Pancreas (tissue), 10 donors: ENCODE measurements at regions not wholly inside any gene's neighbourhood (a gene's known extent, or its start where the extent isn't known, plus 50 kb on each side); places are given as distances from the start of the nearest gene placed in this dataset.

Experiments used
- ATAC-seq, 4 donors: fragments of 200-7000 bp; cut with Tn5 transposase; one replicate each; pipeline versions ENCODE4 v1.8.0 to v1.9.1; 2020; ENCODE audit warnings: mild to moderate bottlenecking in 4 of 4, moderate library complexity in 4 of 4
- DNase-seq, 6 donors: peaks; one replicate each; pipeline ENCODE4 v3.0.0-alpha.2; 2020
- FAIRE-seq: peaks from 2 replicates; lab custom pipeline; 2012; peaks lifted over from hg19 to GRCh38; lab: Jason Lieb, UNC
- H3K27ac ChIP-seq, 4 donors: fragments of 200-600 bp; sonication (generic); 1 replicate in 3 of 4; 2 replicates in 1 of 4; pipeline versions ENCODE4 v1.5.0 to v1.8.0; 2020
- H3K27me3 ChIP-seq, 4 donors: fragments of 200-600 bp; one replicate each; pipeline ENCODE4 v1.8.0; 2021
- H3K36me3 ChIP-seq, 3 donors: fragments of 200-600 bp; sonication (generic) in 1 of 3; one replicate each; pipeline versions ENCODE4 v1.5.0 to v1.8.0; 2020 to 2021
- H3K4me1 ChIP-seq, 3 donors: fragments of 200-600 bp; one replicate each; pipeline ENCODE4 v1.8.0; 2021
- H3K4me3 ChIP-seq, 4 donors: fragments of 200-600 bp; sonication (generic) in 2 of 4; one replicate each; pipeline versions ENCODE4 v1.5.0 to v1.8.0; 2020 to 2021
- H3K9me3 ChIP-seq, 4 donors: fragments of 200-600 bp; one replicate each; pipeline ENCODE4 v1.8.0; 2021
- CTCF ChIP-seq, 4 donors: fragments of 200-600 bp; sonication (generic) in 3 of 4; IDR thresholded peaks; one replicate each; pipeline versions ENCODE4 v1.5.0 to v1.8.0; 2021; ENCODE audit warnings: antibody characterized with exemption in 4 of 4
- WGBS, 2 donors: extraction: QIAGEN DNeasy Blood & Tissue Kit; methylation state at CpG; one replicate each; pipeline ENCODE4 v1.1.7; 2013; 5-methylcytosine and 5-hydroxymethylcytosine counted together
- intact Hi-C, 3 donors: fragments of 100-400 bp; cut with DNase I; formaldehyde crosslinking; loops; one replicate each; pipeline versions ENCODE4 v1.11.1 to v1.14.2; 2022
- donor health status: healthy with polysubstance abuse.
- donor health status: DM: no; HTN: no; CAD: no; lungs with moderate emphysema.
- donor health status: DM: no; HTN: no; CAD: no.
- donor health status: control.
- donor health status: control.
- donor health status: Bipolar disorder and iron deficiency.
- donor health status: DM: yes; HTN: yes; CAD: no.
- donor health status: DM: no; HTN: no; CAD: no.
- donor health status: DM: no; HTN: no; CAD: no.
- donor health status: DM: yes; HTN: yes; CAD: no.

GRCh38 chr7:156464339-156464738 is 176.2 kb upstream of the RNF32 start:
- no peak for ATAC-seq
- H3K9me3 ChIP-seq, result no peaks in the 10 kb centered on the region
- no peak overlapping the region for H3K27ac ChIP-seq
- no peaks in the 10 kb centered on the region for H3K36me3 ChIP-seq
- TF ChIP-seq CTCF (IDR thresholded peaks at IDR 0.05), result no peak
- no peaks in the 10 kb centered on the region for H3K27me3 ChIP-seq
- WGBS, 2 donors, result 68 to 80% methylated on average over 10 of the region's 10 CpGs
- H3K4me1 ChIP-seq, result no peaks in the 10 kb centered on the region
- DNase-seq, result no peak
- no peak overlapping the region for H3K4me3 ChIP-seq
- FAIRE-seq, result no peak
- intact Hi-C loops, result loop anchor here in 1 of 3 donors (10.0 kb wide), 1 partner anchor 640 kb away; no protein-coding TSS in a partner anchor

- ATAC-seq, result no peak
- Histone ChIP-seq H3K4me3 (no peak overlapping the region), H3K27me3 (no peaks in the 10 kb centered on the region), H3K9me3 (no peaks in the 10 kb centered on the region), H3K4me1 (no peaks in the 10 kb centered on the region), H3K36me3 (no peaks in the 10 kb centered on the region), H3K27ac (no peak overlapping the region)
- no peak for DNase-seq
- no peak for FAIRE-seq
- intact Hi-C loops, result loop anchor here in 1 of 3 donors (10.0 kb wide), 1 partner anchor 638 kb away; no protein-coding TSS in a partner anchor
- 49 to 64% methylated on average over 9 of the region's 9 CpGs for whole genome bisulfite sequencing, 2 donors
- no peak for TF ChIP-seq CTCF (IDR thresholded peaks at IDR 0.05)
Measured at GRCh38 chr7:156463280-156463679, 177.3 kb upstream of the RNF32 start.

- DNase-seq (no peak), ATAC-seq (no peak), FAIRE-seq (no peak)
- Histone ChIP-seq H3K9me3 (no peaks in the 10 kb centered on the region), H3K27ac (no peak overlapping the region), H3K4me3 (no peak overlapping the region), H3K4me1 (no peaks in the 10 kb centered on the region), H3K36me3 (no peaks in the 10 kb centered on the region), H3K27me3 (no peaks in the 10 kb centered on the region)
- TF ChIP-seq CTCF (IDR thresholded peaks at IDR 0.05), result no peak
- 58 to 68% methylated on average over 22 of the region's 22 CpGs for WGBS, 2 donors
- intact Hi-C loops, result loop anchor here in 1 of 3 donors (10.0 kb wide), 1 partner anchor 637 kb away; no protein-coding TSS in a partner anchor
Measured at GRCh38 chr7:156461881-156462665, 178.5 kb upstream of the RNF32 start.

GRCh38 chr7:156460858-156461627 is 179.5 kb upstream of the RNF32 start:
- H3K36me3 ChIP-seq, result no peaks in the 10 kb centered on the region
- FAIRE-seq (no peak), DNase-seq (no peak), ATAC-seq (no peak)
- no peaks in the 10 kb centered on the region for H3K27me3 ChIP-seq
- no peaks in the 10 kb centered on the region for H3K4me1 ChIP-seq
- no peak for TF ChIP-seq CTCF (IDR thresholded peaks at IDR 0.05)
- no peak overlapping the region for H3K4me3 ChIP-seq
- intact Hi-C loops, result loop anchor here in 1 of 3 donors (10.0 kb wide), 1 partner anchor 636 kb away; no protein-coding TSS in a partner anchor
- 63 to 72% methylated on average over 12 of the region's 12 CpGs for WGBS, 2 donors
- no peaks in the 10 kb centered on the region for H3K9me3 ChIP-seq
- no peak overlapping the region for H3K27ac ChIP-seq
